Nucleus accumbens (tissue), 56 donors: ENCODE measurements at regions not wholly inside any gene's neighbourhood (a gene's known extent, or its start where the extent isn't known, plus 50 kb on each side); places are given as distances from the start of the nearest gene placed in this dataset.

Experiments used
- DNase-seq, 56 donors: peaks; one replicate each; lab custom pipeline; 2025; lab: John Stamatoyannopoulos, UW

DNA sequence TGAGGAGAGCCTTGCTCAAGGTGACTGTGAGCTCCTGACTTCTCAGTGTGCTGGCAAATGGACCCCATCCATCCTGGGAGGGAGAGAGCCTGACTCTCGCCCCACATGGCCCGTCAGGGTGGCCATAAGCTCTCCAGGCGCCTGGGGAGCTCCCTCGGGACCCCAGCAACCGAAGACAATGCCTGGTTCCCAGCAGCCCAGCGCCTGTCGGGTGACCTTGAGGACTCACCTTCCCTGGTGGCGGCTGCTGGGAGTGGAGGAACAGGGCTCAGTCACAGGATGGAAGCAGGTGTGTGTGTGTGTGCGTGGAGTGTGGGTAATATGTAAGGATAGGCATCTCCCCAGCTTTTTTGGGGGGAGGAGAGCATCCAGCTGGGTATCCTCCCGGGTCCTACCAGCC lies 190.3 kb downstream of the MELK start:
- no peak for DNase-seq

DNA sequence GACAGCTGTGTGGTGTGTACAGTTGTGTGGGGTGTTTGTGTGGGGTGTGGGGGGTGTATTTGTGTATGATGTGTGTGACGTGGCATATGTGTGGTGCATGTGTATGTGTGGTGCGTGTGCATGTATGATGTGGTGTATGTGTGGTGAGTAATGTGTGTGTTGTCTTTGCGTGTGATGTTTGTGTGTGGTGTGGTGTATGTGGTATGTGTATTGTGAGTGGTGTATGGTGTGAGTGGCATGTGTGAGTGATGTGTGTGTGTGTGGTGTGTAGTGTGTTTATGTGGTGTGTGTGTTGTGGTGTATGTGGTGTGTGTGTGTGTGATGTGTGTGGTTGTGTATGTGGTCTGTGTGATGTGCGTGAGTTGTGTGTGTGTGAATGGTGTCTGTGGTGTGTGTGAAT lies 191.1 kb downstream of the MELK start:
- no peak for DNase-seq

DNA sequence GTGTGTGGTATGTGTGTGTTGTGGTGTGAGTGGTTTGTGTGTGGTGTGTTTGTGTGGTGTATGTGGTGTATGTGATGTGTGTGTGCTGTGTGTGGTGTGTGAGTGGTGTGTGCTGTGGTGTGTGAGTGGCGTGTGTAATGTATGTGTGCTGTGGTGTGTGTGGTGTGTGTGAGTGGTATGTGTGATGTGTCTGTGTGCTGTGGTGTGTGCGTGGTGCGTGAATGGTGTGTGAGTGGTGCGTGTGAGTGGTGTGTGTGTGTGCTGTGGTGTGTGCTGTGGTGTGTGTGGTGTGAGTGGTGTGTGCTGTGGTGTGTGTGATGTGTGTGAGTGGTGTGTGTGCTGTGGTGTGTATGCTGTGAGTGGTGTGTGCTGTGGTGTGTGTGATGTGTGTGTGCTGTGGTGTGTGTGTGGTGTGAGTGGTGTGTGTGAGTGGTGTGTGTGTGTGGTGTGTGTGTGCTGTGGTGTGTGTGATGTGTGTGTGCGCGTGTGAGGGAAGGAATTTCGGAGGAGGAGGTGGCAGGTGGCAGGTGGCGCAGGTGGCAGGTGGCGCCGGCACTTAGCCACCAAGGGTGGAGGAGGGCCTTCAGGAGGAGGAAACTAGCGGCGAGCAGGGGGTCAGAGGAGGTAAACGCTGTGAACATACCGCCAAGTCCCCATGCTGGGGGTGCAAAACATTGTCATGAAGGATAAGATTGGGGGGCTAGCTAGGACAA lies 191.8 kb downstream of the MELK start:
- DNase-seq = no peak

DNA sequence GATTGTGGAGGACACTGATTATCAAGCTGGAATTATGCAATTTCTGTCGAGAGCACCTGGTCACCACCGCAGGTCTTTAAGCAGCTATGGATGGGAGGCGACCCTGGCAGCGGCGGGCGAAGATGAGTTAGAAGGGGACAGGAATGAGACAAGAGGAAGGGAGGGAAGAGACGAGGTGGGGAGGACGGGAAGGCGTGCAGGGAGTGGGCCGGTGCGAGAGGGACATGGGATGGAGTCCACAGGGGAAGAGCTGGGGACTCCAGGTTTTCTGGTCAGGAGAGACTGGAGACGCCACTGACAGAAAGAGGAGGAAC lies 192.3 kb downstream of the MELK start:
- no peak for DNase-seq

DNA sequence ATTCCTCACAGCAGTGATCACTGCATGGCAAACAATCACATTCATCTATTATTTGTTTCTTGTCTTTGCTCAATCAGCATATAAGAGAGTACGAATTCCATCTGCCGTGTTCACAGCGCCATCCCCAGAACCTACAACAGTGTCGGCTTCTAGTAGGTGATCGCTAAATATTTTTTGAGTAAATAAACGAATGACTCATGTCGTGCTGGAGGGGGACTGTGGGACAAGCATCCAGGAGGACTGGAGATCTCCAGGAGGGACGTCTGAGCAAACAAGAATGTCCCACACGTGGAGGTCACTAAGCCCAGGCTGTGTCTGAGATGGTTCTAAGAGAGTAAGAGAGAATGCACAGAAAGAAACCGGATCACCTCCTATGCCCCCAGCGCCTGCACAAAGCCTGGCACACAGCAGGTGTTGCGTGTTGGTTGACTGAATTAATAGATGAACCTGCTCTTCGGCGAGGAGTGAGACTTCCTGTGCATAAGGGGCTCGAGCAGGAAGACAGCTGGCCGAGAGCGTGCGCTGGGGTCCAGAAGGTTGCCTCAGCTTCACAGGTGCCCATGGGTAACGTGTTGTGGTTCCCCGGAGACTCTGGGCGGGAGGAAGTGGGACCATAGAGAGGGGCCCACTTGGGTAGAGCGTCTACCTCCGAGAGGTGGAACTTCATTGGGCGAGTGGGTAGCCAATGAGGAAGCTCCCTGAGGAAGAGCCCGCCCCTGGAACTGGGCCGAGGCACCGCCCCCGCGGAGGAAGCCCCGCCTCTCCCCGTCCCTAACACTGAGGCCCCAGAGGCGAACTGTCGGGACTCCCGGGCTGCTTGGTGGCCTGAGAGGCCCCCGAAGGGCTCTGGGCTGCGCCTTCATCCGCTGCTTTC lies 193.0 kb downstream of the MELK start:
- DNase-seq = peak in 55 of 56 donors; percentile 23 to 95 (median 82)

DNA sequence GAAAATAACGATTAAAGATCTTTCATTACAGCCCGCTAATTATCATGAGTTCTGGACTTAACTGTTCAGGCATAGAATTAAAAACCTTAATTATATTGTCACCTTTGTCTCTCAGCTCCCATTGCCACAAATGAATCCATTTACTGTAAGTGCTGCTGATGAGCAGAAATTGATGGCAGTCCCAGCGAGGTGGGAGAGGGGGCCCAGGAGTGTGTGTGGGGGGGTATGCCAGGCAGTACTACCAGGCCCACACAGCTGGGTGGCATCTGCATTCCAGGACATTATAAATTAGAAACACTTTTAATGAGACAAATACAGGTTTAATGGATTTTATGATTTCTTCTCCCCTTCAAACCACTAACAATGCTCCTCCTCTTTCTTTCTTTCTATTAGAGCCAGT lies 196.0 kb downstream of the MELK start:
- DNase-seq = no peak

DNA sequence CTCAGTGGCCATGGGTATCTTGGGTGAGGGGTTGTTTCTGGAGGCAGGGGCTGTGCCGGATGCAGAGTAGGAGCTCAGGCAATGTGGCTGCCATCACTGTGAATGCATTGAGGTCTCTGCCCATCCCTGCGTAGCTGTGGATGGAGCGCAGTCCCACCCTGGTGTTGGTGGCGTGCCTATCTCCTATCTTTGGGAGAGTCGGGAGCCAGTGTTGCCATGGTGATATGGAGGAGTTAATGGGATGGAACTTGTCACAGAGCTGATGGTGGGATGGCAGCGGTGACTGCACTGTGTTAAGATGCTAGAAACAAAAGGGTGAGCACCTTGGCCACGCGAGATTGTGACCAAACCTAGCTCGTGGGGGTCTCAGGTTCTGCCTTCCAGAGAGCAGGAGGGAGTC lies 197.3 kb downstream of the MELK start:
- peak in 15 of 56 donors; percentile 8 to 50 (median 29) for DNase-seq

DNA sequence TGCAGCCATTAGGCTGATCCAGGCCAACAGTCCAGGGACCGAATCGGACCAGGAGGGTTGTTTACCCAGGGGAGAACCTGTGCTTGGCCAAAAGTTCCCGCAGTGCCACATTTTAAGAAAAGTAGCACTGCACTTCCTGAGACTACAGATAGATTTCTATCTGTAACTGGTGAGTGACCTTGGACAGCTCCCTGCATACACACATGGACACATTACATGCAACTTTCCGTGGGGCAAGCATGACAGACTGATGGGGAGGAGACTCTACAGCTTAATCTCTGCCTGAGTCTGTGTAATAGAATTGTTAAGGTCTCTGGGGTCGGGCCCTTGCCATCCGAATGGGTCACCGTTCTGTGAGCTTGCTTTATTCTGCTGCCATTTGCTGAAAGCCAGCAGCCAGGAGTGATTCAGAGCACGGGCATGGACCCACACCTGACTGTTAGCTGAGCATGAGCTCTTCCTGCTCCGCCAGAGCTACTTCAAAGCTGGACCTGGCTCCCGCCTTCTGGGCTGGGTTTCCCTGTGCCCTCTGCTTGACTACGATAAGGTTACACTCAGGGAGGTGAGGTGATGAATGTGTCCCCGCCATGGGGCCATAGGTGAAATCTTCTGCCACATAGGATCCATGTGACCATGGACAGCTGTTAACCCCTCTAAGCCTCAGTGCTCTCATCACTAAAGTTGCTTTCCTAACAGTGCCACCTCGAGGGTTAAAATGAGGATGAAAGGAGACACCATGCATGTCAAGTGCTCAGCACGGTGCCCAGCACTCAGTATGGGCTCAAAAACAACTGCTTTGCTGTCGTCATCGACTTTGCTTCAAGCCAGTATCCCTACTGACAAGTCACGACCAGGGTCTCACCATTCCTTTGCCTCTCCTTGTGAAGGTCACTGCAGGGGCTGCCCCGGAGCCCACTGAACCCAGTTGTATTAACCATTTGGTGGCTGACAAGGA lies 200.0 kb downstream of the MELK start:
- no peak for DNase-seq

DNA sequence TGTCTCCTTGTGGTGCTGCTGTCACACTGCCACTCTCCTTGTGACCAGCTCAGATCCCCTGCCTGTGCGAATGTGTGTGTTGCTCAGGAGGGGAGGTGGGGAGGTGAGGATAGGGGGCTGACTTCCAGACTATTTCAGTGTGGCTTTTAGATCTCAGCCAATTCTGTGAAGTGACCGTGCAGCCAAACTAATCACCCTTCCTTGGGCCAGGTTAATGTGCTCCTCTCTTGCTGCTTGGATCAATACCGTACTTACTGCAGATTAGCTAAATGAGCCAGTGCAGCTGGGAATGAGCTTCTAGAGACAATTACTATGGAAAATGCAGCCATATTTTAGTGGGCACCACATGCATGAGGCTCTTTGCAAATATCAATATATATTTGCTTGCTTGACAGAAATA lies 206.0 kb downstream of the MELK start:
- DNase-seq = no peak

DNA sequence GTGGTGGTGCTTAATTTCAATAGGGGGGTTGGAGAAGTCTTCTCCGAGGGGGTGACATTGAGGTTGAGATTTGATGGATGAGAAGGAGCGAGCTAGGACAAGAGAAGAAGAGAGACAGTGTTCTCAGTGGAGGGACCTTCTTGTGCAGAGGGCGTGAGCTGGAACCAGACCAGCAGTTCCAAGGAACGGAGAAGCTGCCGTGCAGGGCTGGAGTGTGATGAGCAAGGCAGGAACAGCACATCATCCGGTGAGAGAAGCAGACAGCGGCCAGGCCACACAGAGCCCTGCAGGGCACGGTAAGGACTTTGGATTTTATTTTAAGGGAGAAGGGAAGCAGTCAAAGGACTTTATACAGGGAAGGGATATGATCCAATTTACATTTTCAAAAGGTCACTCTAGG lies 206.9 kb downstream of the MELK start:
- no peak for DNase-seq

DNA sequence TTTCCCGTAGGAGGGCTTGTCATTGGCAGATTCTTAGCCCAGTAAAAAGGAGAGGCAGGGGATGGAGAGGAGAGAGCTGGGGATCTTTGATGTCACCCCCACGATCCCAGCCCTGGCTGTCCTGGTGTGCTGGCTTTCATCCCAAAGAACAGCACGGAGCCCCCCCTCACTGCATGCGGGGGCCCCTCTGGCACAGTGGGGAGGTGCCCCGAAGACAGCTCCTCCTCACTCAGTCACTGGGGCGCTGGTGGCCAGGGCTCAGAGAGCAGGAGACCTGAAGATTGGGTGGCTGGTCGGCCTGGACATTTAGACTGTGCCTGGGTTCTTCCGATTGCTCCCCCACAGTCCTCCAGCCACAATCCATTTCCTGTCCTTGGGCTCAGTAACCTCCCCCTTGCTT lies 207.5 kb downstream of the MELK start:
- DNase-seq = no peak

DNA sequence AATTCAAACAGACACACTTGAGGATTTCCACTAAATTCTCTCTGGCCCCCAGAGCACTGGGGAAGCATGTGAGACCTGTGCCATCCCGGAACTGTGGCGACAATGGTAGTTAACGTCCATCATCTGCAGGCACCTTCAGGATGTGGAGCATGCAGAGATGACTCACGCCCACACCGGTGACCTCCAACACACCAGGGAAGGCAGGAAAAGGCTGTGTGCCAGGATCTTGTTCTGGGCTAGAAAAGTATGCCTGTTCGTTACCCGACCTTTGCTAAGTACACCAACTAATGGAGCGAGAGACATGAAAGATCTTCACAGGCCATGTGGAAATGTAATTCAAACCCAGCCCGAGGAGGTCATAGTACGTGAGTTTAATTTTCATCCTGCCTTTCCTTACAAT lies 208.8 kb downstream of the MELK start:
- no peak for DNase-seq
